ENCODE measurements at regions not wholly inside any gene's neighbourhood (a gene's known extent, or its start where the extent isn't known, plus 50 kb on each side); places are given as distances from the start of the nearest gene placed in this dataset.

DNA sequence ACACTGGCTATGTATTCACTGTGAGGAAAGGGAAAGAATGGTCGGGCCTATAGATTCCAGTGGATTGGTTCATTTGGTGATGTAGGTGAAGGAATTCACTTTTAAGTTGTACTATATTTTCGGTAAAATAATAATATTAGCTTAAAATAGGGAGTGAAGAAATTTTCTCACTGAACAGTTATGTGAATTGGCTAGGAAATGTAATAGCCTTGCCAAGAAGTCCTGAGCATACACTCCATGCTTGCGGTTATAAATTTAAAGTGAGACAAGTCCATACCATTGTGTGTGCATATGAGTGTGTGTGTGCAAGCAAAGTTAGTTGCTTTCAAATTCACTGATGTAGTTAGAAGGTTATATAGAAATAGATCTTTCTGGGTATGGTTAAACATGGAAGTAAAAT, 1651.0 kb downstream of the NCAM2 start:
- Histone ChIP-seq H3K27ac (ENCODE audit: low read length) (no peak overlapping the region), H3K9me3 (ENCODE audit: control insufficient read depth, insufficient read depth, low read depth, low read length) (no peaks in the 10 kb centered on the region), H3K4me3 (ENCODE audit: low read depth in 2 of 2, low read length in 2 of 2) (no peak overlapping the region), H3K27me3 (ENCODE audit: control insufficient read depth, insufficient read depth, low read length) (no peaks in the 10 kb centered on the region), H3K4me1 (ENCODE audit: control insufficient read depth, insufficient read depth, low read length) (no peaks in the 10 kb centered on the region), H3K36me3 (ENCODE audit: control insufficient read depth, insufficient read depth, low read length) (no peaks in the 10 kb centered on the region)
- ChIA-PET POLR2A (no interaction called here), CTCF (no interaction called here)
- DNase-seq (ENCODE audit: low read depth, low spot score) (no peak), ATAC-seq (no peak)
- TF ChIP-seq REST (IDR thresholded peaks at IDR 0.05; ENCODE audit: insufficient read depth in 1 of 2, low read depth in 2 of 2, low read length in 1 of 2) (no peak), POLR2AphosphoS5 (IDR thresholded peaks at IDR 0.05; ENCODE audit: low read depth, low read length) (no peak), SIN3A (IDR thresholded peaks at IDR 0.05; ENCODE audit: borderline replicate concordance, insufficient read depth, low read depth, low read length) (no peak), TCF7L2 (IDR thresholded peaks at IDR 0.05; ENCODE audit: low read depth, low read length) (no peak)
- TF ChIP-seq, protein P1, sequence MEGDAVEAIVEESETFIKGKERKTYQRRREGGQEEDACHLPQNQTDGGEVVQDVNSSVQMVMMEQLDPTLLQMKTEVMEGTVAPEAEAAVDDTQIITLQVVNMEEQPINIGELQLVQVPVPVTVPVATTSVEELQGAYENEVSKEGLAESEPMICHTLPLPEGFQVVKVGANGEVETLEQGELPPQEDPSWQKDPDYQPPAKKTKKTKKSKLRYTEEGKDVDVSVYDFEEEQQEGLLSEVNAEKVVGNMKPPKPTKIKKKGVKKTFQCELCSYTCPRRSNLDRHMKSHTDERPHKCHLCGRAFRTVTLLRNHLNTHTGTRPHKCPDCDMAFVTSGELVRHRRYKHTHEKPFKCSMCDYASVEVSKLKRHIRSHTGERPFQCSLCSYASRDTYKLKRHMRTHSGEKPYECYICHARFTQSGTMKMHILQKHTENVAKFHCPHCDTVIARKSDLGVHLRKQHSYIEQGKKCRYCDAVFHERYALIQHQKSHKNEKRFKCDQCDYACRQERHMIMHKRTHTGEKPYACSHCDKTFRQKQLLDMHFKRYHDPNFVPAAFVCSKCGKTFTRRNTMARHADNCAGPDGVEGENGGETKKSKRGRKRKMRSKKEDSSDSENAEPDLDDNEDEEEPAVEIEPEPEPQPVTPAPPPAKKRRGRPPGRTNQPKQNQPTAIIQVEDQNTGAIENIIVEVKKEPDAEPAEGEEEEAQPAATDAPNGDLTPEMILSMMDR (IDR thresholded peaks at IDR 0.05): no peak
- no TSS peak for BruUV-seq (replicated peaks)
- intact Hi-C loops (cut with micrococcal nuclease; ENCODE audit: unreplicated experiment) (no loop called here), in situ Hi-C loops (cut with HindIII; ENCODE audit: low pct_unique_long_range_greater_than_20kb, low sequenced_read_pairs) (no loop called here)

- TF ChIP-seq, protein P1 (IDR thresholded peaks at IDR 0.05): no peak
- TF ChIP-seq TCF7L2 (IDR thresholded peaks at IDR 0.05; ENCODE audit: low read depth, low read length): no peak
- TF ChIP-seq POLR2AphosphoS5 (IDR thresholded peaks at IDR 0.05; ENCODE audit: low read depth, low read length): no peak
- TF ChIP-seq SIN3A (IDR thresholded peaks at IDR 0.05; ENCODE audit: borderline replicate concordance, insufficient read depth, low read depth, low read length): no peak
- no peak for TF ChIP-seq REST (IDR thresholded peaks at IDR 0.05; ENCODE audit: insufficient read depth in 1 of 2, low read depth in 2 of 2, low read length in 1 of 2)
- Histone ChIP-seq H3K27me3 (ENCODE audit: control insufficient read depth, insufficient read depth, low read length) (no peaks in the 10 kb centered on the region), H3K4me1 (ENCODE audit: control insufficient read depth, insufficient read depth, low read length) (no peaks in the 10 kb centered on the region), H3K9me3 (ENCODE audit: control insufficient read depth, insufficient read depth, low read depth, low read length) (no peaks in the 10 kb centered on the region), H3K4me3 (ENCODE audit: low read depth in 2 of 2, low read length in 2 of 2) (no peak overlapping the region), H3K27ac (ENCODE audit: low read length) (no peak overlapping the region), H3K36me3 (ENCODE audit: control insufficient read depth, insufficient read depth, low read length) (no peaks in the 10 kb centered on the region)
- DNase-seq (ENCODE audit: low read depth, low spot score) (no peak), ATAC-seq (no peak)
- POLR2A ChIA-PET: interaction anchor here (0.6 kb wide), 1 partner anchor 61 kb away, joined by 8 read pairs; no protein-coding TSS in a partner anchor
- CTCF ChIA-PET: no interaction called here
- no TSS peak for BruUV-seq (replicated peaks)
- in situ Hi-C loops (cut with HindIII; ENCODE audit: low pct_unique_long_range_greater_than_20kb, low sequenced_read_pairs): no loop called here
- intact Hi-C loops (cut with micrococcal nuclease; ENCODE audit: unreplicated experiment): no loop called here
These were observed 1652.0 kb downstream of the NCAM2 start for GRCh38 chr21:22650226-22650625.

Measured in Panc1 (cell line).